IPS-18a (cell line): ENCODE measurements at regions not wholly inside any gene's neighbourhood (a gene's known extent, or its start where the extent isn't known, plus 50 kb on each side); places are given as distances from the start of the nearest gene placed in this dataset.

ENCODE experiments used
- H3K27ac ChIP-seq: one replicate; pipeline ENCODE4 v1.5.1; 2013; ENCODE audit warnings: low read length
- H3K27me3 ChIP-seq: one replicate; pipeline ENCODE4 v1.6.1; 2013; ENCODE audit warnings: mild to moderate bottlenecking, low read length; ENCODE audit not compliant: control insufficient read depth, insufficient read depth
- H3K36me3 ChIP-seq: one replicate; pipeline ENCODE4 v1.6.1; 2013; ENCODE audit warnings: low read depth, low read length; ENCODE audit not compliant: control insufficient read depth
- H3K4me1 ChIP-seq: one replicate; pipeline ENCODE4 v1.6.1; 2013; ENCODE audit warnings: low read depth, low read length; ENCODE audit not compliant: control insufficient read depth
- H3K4me3 ChIP-seq: one replicate; pipeline ENCODE4 v1.5.1; 2013; ENCODE audit warnings: low read length
- H3K9ac ChIP-seq: one replicate; pipeline ENCODE4 v1.6.1; 2013; ENCODE audit warnings: mild to moderate bottlenecking, low read length, moderate library complexity
- H3K9me3 ChIP-seq: one replicate; pipeline ENCODE4 v1.6.1; 2013; ENCODE audit warnings: low read depth, low read length; ENCODE audit not compliant: control insufficient read depth

DNA sequence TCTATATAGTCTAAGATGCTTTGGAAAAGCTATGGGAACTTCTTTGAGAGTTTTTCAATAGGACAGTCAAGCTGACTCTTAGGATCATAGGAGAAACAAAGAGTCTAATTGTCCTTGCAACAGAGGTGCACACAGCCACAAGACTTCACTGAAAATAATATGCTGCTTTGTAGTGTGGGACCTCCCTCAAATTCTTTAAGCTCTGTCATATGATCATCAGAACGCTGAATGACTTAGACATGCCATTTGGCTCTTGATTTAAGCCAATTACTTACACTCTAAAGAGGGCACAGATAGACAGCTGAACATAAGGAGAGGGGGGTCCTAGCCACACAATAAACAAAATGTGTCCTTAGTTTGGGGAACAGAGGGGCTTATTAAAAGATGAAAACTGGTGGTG lies 818.7 kb upstream of the GJE1 start:
- Histone ChIP-seq H3K36me3 (no peaks in the 10 kb centered on the region), H3K27me3 (no peaks in the 10 kb centered on the region), H3K9ac (no peak overlapping the region), H3K27ac (no peak overlapping the region), H3K9me3 (no peaks in the 10 kb centered on the region), H3K4me3 (no peak overlapping the region), H3K4me1 (no peaks in the 10 kb centered on the region)

DNA sequence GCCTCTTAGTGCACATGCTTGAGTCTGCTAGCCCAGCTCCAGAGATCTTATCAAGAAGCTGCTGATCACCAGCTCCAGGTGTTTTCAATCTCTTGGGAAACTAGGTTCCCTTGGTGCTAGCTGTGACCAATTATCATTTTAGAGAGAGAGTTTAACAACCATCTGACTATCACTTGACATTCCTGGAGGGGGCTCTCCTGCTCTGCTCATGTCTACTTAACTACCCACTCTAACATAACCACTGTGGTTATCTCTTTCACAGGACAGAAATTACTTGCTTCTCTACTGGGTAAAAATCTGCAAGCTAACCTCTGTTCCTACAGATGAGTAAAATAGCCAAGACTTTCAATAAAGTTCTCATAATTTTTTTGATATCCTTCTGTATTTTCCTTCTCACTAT lies 823.4 kb upstream of the GJE1 start:
- H3K36me3 ChIP-seq, result no peaks in the 10 kb centered on the region
- H3K27me3 ChIP-seq, result no peaks in the 10 kb centered on the region
- no peak overlapping the region for H3K4me3 ChIP-seq
- H3K9ac ChIP-seq, result no peak overlapping the region
- no peak overlapping the region for H3K27ac ChIP-seq
- H3K9me3 ChIP-seq, result peaks cover 6% of the 10 kb centered on the region
- no peaks in the 10 kb centered on the region for H3K4me1 ChIP-seq

- Histone ChIP-seq H3K27ac (no peak overlapping the region), H3K36me3 (no peaks in the 10 kb centered on the region), H3K9me3 (peaks cover 6% of the 10 kb centered on the region), H3K9ac (no peak overlapping the region), H3K4me3 (no peak overlapping the region), H3K4me1 (no peaks in the 10 kb centered on the region), H3K27me3 (no peaks in the 10 kb centered on the region)
Observed at GRCh38 chr6:141307309-141307998, 825.3 kb upstream of the GJE1 start.

GRCh38 chr6:141303907-141304306 lies 828.8 kb upstream of the GJE1 start:
- Histone ChIP-seq H3K4me3 (no peak overlapping the region), H3K9ac (no peak overlapping the region)

GRCh38 chr6:141301779-141302178 lies 830.9 kb upstream of the GJE1 start:
- no peak overlapping the region for H3K27ac ChIP-seq
- H3K9ac ChIP-seq, result no peak overlapping the region
- no peak overlapping the region for H3K4me3 ChIP-seq
- H3K27me3 ChIP-seq, result no peaks in the 10 kb centered on the region
- H3K4me1 ChIP-seq, result no peaks in the 10 kb centered on the region
- no peaks in the 10 kb centered on the region for H3K9me3 ChIP-seq
- H3K36me3 ChIP-seq, result no peaks in the 10 kb centered on the region

More at GRCh38 chr6:141303907-141304306, 828.8 kb upstream of the GJE1 start:
- H3K36me3 ChIP-seq, result no peaks in the 10 kb centered on the region
- no peak overlapping the region for H3K27ac ChIP-seq
- H3K9me3 ChIP-seq, result peaks cover 6% of the 10 kb centered on the region
- no peaks in the 10 kb centered on the region for H3K4me1 ChIP-seq
- no peaks in the 10 kb centered on the region for H3K27me3 ChIP-seq

- H3K36me3 ChIP-seq, result no peaks in the 10 kb centered on the region
- H3K9me3 ChIP-seq, result no peaks in the 10 kb centered on the region
- no peaks in the 10 kb centered on the region for H3K27me3 ChIP-seq
- no peak overlapping the region for H3K9ac ChIP-seq
- H3K4me1 ChIP-seq, result no peaks in the 10 kb centered on the region
- no peak overlapping the region for H3K4me3 ChIP-seq
- H3K27ac ChIP-seq, result no peak overlapping the region
Observed at GRCh38 chr6:141290941-141291721, 841.6 kb upstream of the GJE1 start.

DNA sequence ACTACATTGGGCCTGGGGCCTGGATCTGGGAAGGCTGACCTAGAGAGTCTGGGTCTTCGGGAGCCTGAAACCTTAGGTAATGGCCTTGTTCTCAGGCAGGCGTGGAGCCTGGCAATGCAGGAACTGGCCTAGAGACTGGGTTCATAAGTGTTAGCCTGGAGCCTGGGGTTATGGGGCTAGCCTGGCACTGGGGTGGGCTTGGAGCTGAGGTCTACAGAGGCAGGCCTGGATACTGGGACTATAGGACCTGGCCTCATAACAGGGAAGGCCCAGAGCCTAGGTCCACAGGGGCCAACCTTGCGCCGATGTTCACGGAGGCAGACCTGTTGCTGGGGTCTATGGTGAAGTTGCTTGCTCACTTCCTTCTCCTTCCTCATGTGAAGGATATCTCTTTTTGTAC lies 843.8 kb upstream of the GJE1 start:
- H3K9ac ChIP-seq, result no peak overlapping the region
- no peak overlapping the region for H3K27ac ChIP-seq
- no peaks in the 10 kb centered on the region for H3K9me3 ChIP-seq
- H3K4me1 ChIP-seq, result no peaks in the 10 kb centered on the region
- no peak overlapping the region for H3K4me3 ChIP-seq
- H3K27me3 ChIP-seq, result no peaks in the 10 kb centered on the region
- H3K36me3 ChIP-seq, result no peaks in the 10 kb centered on the region

DNA sequence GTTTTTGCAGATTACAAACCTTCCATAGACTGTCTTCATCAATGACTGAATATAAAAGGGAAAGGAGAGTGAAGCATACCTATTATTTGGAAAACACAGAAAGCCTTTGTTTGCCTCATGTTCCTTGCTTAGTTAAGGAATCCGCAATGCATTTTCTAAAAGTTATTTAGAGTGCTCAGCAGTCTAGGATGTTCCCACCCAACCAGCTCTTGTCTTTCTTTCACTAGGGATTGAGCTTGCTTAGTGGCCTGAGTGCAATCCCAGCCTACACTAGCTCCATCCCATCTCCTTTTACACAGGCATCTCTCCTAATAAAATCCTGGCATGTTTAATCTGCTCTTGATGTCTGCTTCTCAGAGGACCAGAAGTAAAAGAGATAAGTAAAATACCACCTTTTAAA lies 850.5 kb upstream of the GJE1 start:
- Histone ChIP-seq H3K4me1 (peaks cover 5% of the 10 kb centered on the region), H3K4me3 (no peak overlapping the region), H3K27me3 (no peaks in the 10 kb centered on the region), H3K36me3 (no peaks in the 10 kb centered on the region), H3K9ac (no peak overlapping the region), H3K9me3 (no peaks in the 10 kb centered on the region), H3K27ac (no peak overlapping the region)

DNA sequence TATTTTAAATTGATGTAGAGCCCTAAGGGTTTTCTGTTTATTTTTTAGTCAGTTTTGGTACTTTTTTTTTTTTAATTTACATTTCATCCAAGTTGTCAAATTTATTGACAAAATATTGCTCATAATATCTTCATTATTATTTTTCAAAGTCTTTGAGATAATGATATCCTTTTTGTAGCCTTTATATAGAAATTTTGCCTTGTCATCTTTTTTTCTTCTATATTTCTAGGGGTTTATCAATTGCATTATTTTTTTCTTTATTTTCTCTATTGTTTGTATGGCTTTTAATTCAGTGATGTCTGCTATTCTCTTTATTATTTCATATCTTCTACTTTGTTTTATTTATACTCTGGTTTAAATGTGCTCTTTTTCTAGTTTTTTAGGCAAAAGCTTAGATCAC lies 863.0 kb upstream of the GJE1 start:
- Histone ChIP-seq H3K36me3 (no peaks in the 10 kb centered on the region), H3K4me3 (no peak overlapping the region), H3K4me1 (peaks cover 12% of the 10 kb centered on the region), H3K9me3 (no peaks in the 10 kb centered on the region), H3K27me3 (no peaks in the 10 kb centered on the region), H3K9ac (no peak overlapping the region), H3K27ac (no peak overlapping the region)

- Histone ChIP-seq H3K9ac (no peak overlapping the region), H3K4me1 (peaks cover 17% of the 10 kb centered on the region), H3K4me3 (no peak overlapping the region), H3K27ac (no peak overlapping the region), H3K36me3 (no peaks in the 10 kb centered on the region), H3K27me3 (no peaks in the 10 kb centered on the region), H3K9me3 (no peaks in the 10 kb centered on the region)
Observed at GRCh38 chr6:141267420-141267819, 865.3 kb upstream of the GJE1 start.

GRCh38 chr6:141265756-141266623 lies 866.7 kb upstream of the GJE1 start:
- no peaks in the 10 kb centered on the region for H3K9me3 ChIP-seq
- H3K27me3 ChIP-seq, result no peaks in the 10 kb centered on the region
- H3K36me3 ChIP-seq, result no peaks in the 10 kb centered on the region
- peak overlapping the region; percentile 6 for H3K27ac ChIP-seq
- peaks cover 17% of the 10 kb centered on the region for H3K4me1 ChIP-seq
- no peak overlapping the region for H3K4me3 ChIP-seq
- no peak overlapping the region for H3K9ac ChIP-seq
